ENCODE measurements at regions not wholly inside any gene's neighbourhood (a gene's known extent, or its start where the extent isn't known, plus 50 kb on each side); places are given as distances from the start of the nearest gene placed in this dataset.
A peak's percentile ranks its signal among the peaks of the same experiment; 100 is the strongest.
"Not testable (repeated sequence)": the region's sequence is repeated elsewhere in the genome, so short reads cannot be mapped to it uniquely, and the experiment has no call there.

- no peak for DNase-seq
Observed at GRCh38 chr7:106583100-106583499, 77.9 kb downstream of the CCDC71L start.

- DNase-seq: no peak
Observed at GRCh38 chr7:106582365-106582764, 78.6 kb downstream of the CCDC71L start.

- DNase-seq: not testable (repeated sequence)
Observed at GRCh38 chr7:106579086-106579485, 81.9 kb downstream of the CCDC71L start.

DNA sequence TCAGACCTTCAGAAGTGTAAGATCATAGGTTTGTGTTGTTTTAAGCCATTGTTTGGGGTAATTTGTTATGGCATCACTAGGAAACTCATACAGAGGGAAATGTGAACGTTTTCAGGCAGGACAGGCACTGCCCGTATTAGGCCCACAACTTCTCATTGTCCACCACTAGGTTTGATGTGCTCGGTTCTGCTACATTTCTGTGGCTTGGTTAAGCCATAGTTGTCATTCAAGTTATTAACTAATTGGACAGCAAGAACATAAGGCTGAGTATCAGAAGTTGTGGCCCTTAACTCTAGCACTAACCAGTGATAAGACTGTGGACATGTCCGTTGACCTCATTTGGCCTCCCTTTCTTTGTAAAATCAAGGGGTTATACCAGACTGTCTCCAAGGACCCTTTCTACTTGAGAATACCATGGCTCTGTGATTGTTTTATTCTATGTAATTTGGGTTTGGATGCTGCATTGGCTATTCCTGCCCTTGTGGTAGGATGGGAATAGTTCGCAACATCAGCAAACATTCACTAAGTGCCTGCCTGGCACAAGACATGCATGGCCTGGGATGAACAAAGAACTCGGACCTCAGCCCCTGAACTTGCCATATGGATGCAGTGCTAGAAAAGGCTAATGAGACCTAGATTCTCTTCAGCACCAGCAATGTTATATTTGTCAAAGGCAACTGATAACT lies 85.7 kb downstream of the CCDC71L start:
- DNase-seq: no peak

DNA sequence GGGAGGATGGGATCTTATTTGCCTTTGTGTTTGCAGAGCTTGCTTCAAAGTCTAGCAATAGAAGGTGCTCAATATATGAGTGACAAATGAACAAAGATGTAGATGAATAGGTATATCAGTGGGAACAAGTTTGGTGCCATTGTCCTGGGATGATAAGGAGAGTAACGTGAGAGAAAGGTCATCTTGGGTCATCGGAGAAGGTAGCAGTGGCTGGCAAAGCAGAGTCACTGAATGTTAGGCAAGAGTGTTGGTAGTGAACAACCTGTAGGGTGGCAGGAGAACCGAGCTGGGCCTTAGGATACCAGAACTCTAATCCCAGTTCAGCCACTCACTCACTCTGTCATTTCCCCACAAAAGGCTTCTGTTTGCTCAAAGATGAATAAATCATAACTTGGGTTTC lies 87.2 kb downstream of the CCDC71L start:
- no peak for DNase-seq

DNA sequence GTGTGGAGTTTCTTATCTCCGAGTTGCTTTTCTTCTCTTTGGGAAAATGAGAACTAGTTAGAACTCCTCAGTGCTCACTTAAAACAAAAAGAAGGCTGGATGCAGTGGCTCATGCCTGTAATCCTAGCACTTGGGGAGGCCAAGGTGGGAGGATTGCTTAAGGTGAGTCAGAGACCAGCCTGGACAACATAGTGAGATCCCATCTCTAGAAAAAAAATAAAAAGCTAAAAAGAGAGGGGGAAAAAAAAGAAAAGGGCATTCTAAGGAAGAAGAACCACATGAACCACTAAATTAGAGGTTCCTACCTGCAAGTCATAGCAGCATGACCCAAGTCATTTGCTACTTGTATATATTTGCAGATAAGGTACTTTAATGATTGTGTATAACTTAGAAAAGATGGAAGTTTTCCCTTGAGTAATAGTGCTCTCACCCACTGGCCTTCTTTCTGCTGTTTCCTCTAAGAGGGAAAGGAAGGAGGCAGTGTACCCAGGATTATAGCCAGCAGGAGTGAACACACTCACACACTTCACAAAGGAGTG lies 87.8 kb downstream of the CCDC71L start:
- no peak for DNase-seq

DNA sequence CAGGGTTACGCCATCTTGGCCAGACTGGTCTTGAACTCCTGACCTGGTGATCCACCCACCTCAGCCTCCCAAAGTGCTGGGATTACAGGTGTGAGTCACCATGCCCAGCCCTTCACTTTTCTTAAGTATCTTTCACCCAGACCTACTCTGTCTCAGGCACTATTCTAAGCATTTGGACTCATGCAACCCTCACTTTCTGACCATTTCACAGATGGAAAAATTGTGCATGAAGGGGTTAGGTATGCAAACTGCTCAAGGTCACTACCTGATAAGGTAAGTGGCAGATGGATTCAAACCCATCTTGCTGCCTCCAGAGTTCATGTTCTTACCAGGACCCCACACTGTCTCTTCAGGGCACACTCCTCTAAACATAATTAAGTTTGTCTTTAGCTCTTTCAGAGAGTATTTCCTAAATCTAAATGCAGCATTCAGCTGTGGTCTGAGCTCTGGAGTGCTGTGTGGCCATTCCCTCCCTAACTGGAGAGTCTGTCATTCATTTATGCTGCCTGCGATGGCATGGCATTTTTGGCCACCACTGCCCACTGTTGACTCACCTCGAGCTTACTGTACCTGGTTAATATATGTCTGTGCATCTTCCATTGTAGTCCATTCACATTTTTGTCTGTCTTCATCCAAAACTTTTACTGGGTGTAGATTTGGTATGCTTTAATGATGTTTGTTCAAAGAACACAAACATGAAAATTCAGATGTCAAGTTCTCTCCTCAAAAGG lies 88.4 kb downstream of the CCDC71L start:
- no peak for DNase-seq

GRCh38 chr7:106571563-106571962 lies 89.4 kb downstream of the CCDC71L start:
- DNase-seq: no peak

DNA sequence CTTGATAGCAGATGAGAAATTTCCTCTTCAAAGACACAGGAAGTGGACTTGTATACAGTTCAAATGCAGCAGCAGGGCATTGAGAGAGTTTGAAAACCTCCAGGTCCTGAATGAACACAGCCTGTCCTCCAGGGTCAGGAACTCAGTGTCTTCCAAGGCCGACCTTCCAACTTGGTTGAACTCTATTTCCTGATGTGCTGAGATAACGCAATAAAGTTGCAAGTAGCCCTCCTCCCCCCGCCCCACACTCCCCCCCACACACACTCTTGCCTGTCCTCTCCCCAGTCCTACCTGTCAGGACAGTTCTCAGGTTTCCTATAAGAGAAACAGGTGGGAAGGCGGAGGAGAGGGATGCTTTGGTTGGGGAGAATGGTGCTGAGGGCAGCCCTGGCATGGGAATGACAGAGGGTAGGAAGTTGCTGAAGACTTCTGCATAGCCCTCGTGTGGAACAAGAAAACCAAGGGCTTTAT lies 90.0 kb downstream of the CCDC71L start:
- DNase-seq: no peak

- no peak for DNase-seq
Observed at GRCh38 chr7:106570146-106570545, 90.8 kb downstream of the CCDC71L start.

- no peak for DNase-seq
Observed at GRCh38 chr7:106569500-106569929, 91.4 kb downstream of the CCDC71L start.

DNA sequence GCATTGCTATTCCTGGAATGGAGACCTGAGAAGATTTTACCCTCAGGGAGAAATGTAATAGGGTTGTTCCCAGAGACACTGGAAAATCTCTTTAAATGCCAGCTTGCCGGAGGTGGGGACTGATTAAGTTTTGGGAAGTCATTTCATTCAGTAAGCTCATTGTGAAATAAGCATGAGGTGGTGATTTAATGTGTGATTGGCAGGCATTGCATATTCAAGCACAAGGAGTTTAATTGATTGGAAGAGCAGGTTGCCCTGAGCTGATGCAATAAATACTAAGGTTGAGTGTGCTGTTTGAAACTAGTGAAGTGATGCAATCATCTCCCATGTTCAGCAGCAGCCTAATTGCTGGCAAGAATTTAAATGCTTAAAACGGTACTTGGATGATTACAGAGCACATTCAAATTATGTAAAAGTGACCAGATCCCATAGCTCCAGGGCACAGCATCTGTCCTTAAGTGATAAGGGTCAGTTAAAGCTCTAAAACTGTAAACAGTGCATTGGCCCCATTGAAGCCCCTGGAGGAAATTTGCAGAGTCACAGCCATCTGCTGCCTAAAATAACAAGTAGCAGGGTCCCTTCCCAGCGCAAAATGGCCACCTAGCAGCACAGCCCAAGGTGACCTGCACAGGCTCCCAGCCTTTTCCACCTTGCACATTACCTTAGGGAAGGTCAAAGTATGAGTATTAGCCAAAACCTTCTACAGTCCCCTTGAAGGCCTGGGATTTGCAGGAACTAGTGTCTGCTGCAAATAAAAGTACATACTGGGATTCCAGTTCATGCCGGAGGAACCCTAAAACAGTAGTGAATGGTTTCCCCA lies 92.1 kb downstream of the CCDC71L start:
- DNase-seq: peak; percentile 59

DNA sequence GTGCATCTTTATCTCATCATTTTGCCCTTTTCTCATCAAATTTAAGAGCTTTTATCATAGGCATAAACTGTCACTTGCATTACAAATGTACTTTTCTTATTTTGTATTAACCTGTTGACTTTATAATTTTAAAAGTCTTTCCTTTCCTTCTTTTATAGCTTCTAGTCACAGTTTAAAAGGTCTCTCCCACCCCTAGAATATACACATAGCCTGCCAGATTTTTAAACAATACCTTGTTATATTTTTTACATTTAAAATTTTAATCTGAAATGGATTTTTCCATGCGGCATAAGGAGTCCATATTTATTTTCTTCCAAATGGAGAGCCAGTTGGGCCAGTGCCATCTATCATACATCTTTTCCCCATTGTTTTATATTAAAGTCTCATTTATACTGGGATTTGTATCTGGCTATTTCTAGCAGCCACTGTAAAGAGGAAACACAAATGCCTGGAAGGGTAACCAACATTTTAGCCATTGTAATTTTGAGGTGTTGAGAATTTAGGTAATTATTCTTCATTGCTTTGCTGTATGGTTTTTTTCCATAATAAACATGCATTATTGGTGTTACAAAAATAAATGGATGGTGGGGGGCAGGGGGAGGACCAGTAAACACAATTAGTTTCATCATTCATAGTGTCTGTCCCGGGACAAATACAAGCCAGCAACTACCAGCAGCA lies 92.8 kb downstream of the CCDC71L start:
- no peak for DNase-seq

GRCh38 chr7:106567204-106568001 lies 93.6 kb downstream of the CCDC71L start:
- DNase-seq: not testable (repeated sequence)

GRCh38 chr7:106566672-106567071 lies 94.3 kb downstream of the CCDC71L start:
- no peak for DNase-seq

DNA sequence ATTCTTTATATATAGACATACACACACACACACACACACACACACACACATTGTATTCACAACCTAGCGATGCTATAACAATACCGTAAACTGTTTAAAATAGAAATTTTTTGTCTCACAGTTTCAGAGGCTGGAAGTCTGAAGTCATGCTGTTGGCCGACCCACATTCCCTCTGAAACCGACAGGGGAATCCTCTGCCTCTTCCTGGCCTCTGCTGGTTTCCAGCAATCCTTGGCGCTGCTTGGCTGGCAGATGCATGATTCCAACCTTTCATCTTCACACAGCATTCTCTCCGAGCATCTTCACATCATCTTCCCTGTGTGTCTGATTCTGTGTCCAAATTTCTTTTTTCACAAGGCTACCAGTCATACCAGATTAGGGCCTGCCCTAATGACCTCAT lies 94.8 kb downstream of the CCDC71L start:
- DNase-seq: no peak

GRCh38 chr7:106565428-106565827 lies 95.5 kb downstream of the CCDC71L start:
- DNase-seq: no peak

- DNase-seq: no peak
Observed at GRCh38 chr7:106563466-106564150, 97.3 kb downstream of the CCDC71L start.

DNA sequence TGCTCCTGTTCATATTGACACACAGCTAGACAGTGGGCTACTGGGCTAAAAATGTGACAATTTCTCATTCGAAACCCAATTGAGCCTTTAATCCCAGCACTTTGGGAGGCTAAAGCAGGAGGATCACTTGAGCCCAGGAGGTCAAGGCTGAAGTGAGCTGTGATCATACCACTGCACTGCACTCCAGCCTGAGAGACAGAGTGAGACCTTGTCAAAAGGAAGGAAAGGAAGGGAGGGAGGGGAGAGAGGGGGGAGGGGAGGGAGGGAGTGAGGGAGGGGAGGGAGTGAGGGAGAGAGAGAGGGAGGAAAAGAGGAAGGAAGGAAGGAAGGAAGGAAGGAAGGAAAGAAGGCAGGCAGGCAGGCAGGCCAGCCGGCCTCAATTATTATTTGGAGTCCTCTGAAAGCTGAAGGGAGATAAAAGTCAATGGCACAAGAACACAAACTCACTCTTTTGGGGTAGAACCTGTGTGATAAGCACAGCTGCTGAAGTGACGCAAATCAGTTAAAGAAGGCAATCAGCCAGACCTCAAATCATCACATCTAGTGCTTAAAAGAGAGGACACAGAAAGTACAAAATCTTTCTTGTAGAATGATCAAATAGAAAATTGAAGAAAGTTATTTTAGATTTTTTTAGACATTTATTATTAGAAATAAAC lies 98.1 kb downstream of the CCDC71L start:
- no peak for DNase-seq

- DNase-seq: no peak
Observed at GRCh38 chr7:106561666-106562411, 99.1 kb downstream of the CCDC71L start.
